OCI-LY7 (cell line): ENCODE measurements at regions not wholly inside any gene's neighbourhood (a gene's known extent, or its start where the extent isn't known, plus 50 kb on each side); places are given as distances from the start of the nearest gene placed in this dataset.

Experiments
- BruUV-seq: library from RNA; stranded (reverse); fragments of 400-500 nt; replicated peaks from 2 replicates; lab custom pipeline; 2021; lab: Mats Ljungman, UMichigan
- CTCF ChIA-PET: fragments of 300-600 bp; sonication (Branson Sonifier 250); formaldehyde crosslinking; loops from one replicate; lab custom pipeline; 2022; ENCODE audit warnings: antibody characterized with exemption; ENCODE audit not compliant: unreplicated experiment; lab: Charles Lee
- POLR2A ChIA-PET: fragments of 300-600 bp; sonication (Branson Sonifier 250); formaldehyde crosslinking; loops from one replicate; lab custom pipeline; 2022; ENCODE audit warnings: antibody characterized with exemption; lab: Charles Lee
- DNase-seq: peaks from one replicate; pipeline ENCODE4 v3.0.0-alpha.2; 2015; ENCODE audit warnings: low spot score
- H2AFZ ChIP-seq: fragments of 200-600 bp; sonication (generic), shearing (Covaris generic); 2 replicates; pipeline ENCODE4 v1.6.1; 2014; ENCODE audit warnings: mild to moderate bottlenecking, antibody characterized with exemption, low read length, moderate library complexity
- H3K27ac ChIP-seq: fragments of 200-600 bp; sonication (generic); 2 replicates; pipeline ENCODE4 v1.5.1; 2014; ENCODE audit warnings: mixed run types, low read depth, mild to moderate bottlenecking, moderate library complexity, low read length, inconsistent platforms; ENCODE audit not compliant: poor library complexity, severe bottlenecking
- H3K36me3 ChIP-seq: fragments of 200-600 bp; sonication (generic); 2 replicates; pipeline ENCODE4 v1.6.1; 2014; ENCODE audit warnings: mild to moderate bottlenecking, antibody characterized with exemption, low read length, moderate library complexity, mixed read lengths; ENCODE audit not compliant: insufficient read depth
- H3K4me1 ChIP-seq: fragments of 200-600 bp; sonication (generic); 2 replicates; pipeline ENCODE4 v1.5.1; 2014; ENCODE audit warnings: mild to moderate bottlenecking, low read length; ENCODE audit not compliant: insufficient read depth, poor library complexity, severe bottlenecking
- H3K4me2 ChIP-seq: fragments of 200-600 bp; sonication (generic); 2 replicates; pipeline ENCODE4 v1.6.1; 2014; ENCODE audit warnings: mild to moderate bottlenecking, low read length
- H3K4me3 ChIP-seq: fragments of 200-600 bp; sonication (generic); 2 replicates; pipeline ENCODE4 v1.5.1; 2014; ENCODE audit warnings: mild to moderate bottlenecking, low read depth, low read length; ENCODE audit not compliant: poor library complexity, severe bottlenecking
- H3K79me2 ChIP-seq: fragments of 200-600 bp; sonication (generic); 2 replicates; pipeline ENCODE4 v1.6.1; 2016; ENCODE audit warnings: low read depth, mild to moderate bottlenecking, low read length, moderate library complexity, mixed read lengths; ENCODE audit not compliant: insufficient read depth
- H3K9me2 ChIP-seq: fragments of 200-600 bp; sonication (generic); 2 replicates; pipeline ENCODE4 v1.6.1; 2016; ENCODE audit warnings: mild to moderate bottlenecking, low read length, mixed read lengths; ENCODE audit not compliant: insufficient read depth
- H3K9me3 ChIP-seq: fragments of 200-600 bp; sonication (generic); 2 replicates; pipeline ENCODE4 v1.6.1; 2014; ENCODE audit warnings: mild to moderate bottlenecking, mixed run types, low read length, mixed read lengths
- H4K20me1 ChIP-seq: fragments of 200-600 bp; sonication (generic); 2 replicates; pipeline ENCODE4 v1.6.1; 2014; ENCODE audit warnings: mild to moderate bottlenecking, antibody characterized with exemption, low read length, moderate library complexity, mixed read lengths; ENCODE audit not compliant: insufficient read depth
- CTCF ChIP-seq: fragments of 200-600 bp; sonication (generic); conservative IDR thresholded peaks from 2 replicates; pipeline ENCODE4 v1.5.1; 2014; ENCODE audit warnings: mild to moderate bottlenecking, antibody characterized with exemption, low read length, moderate library complexity, mixed read lengths
- EZH2phosphoT487 ChIP-seq: fragments of 200-600 bp; sonication (generic); IDR thresholded peaks from 2 replicates; pipeline ENCODE4 v1.6.1; 2018; ENCODE audit warnings: low read depth, borderline replicate concordance, mild to moderate bottlenecking, mixed run types, antibody characterized with exemption, low read length, moderate library complexity, mixed read lengths
- intact Hi-C: fragments of 100-400 bp; cut with micrococcal nuclease; formaldehyde crosslinking; loops from one replicate; pipeline ENCODE4 v1.10.0; 2022; ENCODE audit not compliant: unreplicated experiment

- POLR2A ChIA-PET: no interaction called here
- BruUV-seq: no TSS peak
- Histone ChIP-seq H3K4me3 (no peak overlapping the region), H3K79me2 (no peaks in the 10 kb centered on the region), H3K36me3 (no peaks in the 10 kb centered on the region), H3K9me3 (no peaks in the 10 kb centered on the region), H2AFZ (no peak overlapping the region), H3K27ac (no peak overlapping the region), H3K9me2 (no peaks in the 10 kb centered on the region), H3K4me1 (no peaks in the 10 kb centered on the region), H4K20me1 (no peaks in the 10 kb centered on the region), H3K4me2 (no peak overlapping the region)
- no peak for DNase-seq
- no peak for TF ChIP-seq EZH2phosphoT487
- no peak for TF ChIP-seq CTCF
- intact Hi-C loops: no loop called here
- CTCF ChIA-PET: no interaction called here
These were observed 175.3 kb upstream of the RALGAPA2 start for GRCh38 chr20:20887593-20888265.

GRCh38 chr20:20881808-20882207 lies 169.4 kb upstream of the RALGAPA2 start:
- Histone ChIP-seq H3K27ac (no peak overlapping the region), H4K20me1 (no peaks in the 10 kb centered on the region), H3K79me2 (no peaks in the 10 kb centered on the region), H2AFZ (no peak overlapping the region), H3K4me3 (no peak overlapping the region), H3K9me3 (no peaks in the 10 kb centered on the region), H3K9me2 (no peaks in the 10 kb centered on the region), H3K4me1 (no peaks in the 10 kb centered on the region), H3K36me3 (no peaks in the 10 kb centered on the region), H3K4me2 (no peak overlapping the region)
- ChIA-PET CTCF (no interaction called here), POLR2A (no interaction called here)
- intact Hi-C loops: no loop called here
- DNase-seq: no peak
- TF ChIP-seq EZH2phosphoT487 (no peak), CTCF (no peak)
- no TSS peak for BruUV-seq

- no peak for TF ChIP-seq CTCF
- TF ChIP-seq EZH2phosphoT487: no peak
- no peak overlapping the region for H3K4me3 ChIP-seq
- no TSS peak for BruUV-seq
- ChIA-PET CTCF (no interaction called here), POLR2A (no interaction called here)
- no peak overlapping the region for H2AFZ ChIP-seq
- no peaks in the 10 kb centered on the region for H3K36me3 ChIP-seq
- no peaks in the 10 kb centered on the region for H3K9me2 ChIP-seq
- H3K4me1 ChIP-seq: no peaks in the 10 kb centered on the region
- no peaks in the 10 kb centered on the region for H4K20me1 ChIP-seq
- H3K4me2 ChIP-seq: no peak overlapping the region
- intact Hi-C loops: no loop called here
- H3K79me2 ChIP-seq: no peaks in the 10 kb centered on the region
- H3K9me3 ChIP-seq: no peaks in the 10 kb centered on the region
- no peak overlapping the region for H3K27ac ChIP-seq
- no peak for DNase-seq
These were observed 164.6 kb upstream of the RALGAPA2 start for GRCh38 chr20:20877079-20877478.
